22Rv1 (cell line): ENCODE measurements at regions not wholly inside any gene's neighbourhood (a gene's known extent, or its start where the extent isn't known, plus 50 kb on each side); places are given as distances from the start of the nearest gene placed in this dataset.

ENCODE experiments used
- ZFX ChIP-seq: fragments of 450-650 bp; IDR thresholded peaks from 2 replicates; pipeline ENCODE4 v1.6.1; 2017; ENCODE audit warnings: antibody characterized with exemption, borderline replicate concordance
- TF ChIP-seq, protein P1 (sequence below): fragments of 450-650 bp; IDR thresholded peaks from 2 replicates; pipeline ENCODE4 v1.5.1; 2017; ENCODE audit warnings: mild to moderate bottlenecking

DNA sequence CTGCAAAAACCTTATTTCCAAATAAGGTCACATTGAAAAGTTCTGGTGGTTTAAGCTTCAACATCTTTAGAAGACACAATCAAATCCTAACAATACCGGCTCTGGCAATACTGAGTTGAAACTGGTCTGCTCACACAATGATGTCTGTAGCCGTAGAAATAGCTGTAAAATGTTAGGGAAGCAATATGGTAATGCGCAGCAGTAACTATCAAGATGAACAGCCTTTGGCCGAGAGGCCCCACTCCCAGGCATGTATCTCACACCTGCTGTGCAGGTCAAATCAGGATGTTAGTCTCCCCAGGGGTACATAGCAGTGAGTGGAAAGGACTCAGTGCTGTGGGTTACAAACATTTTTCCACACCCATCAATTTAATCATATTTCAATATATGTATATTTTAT, 207.1 kb downstream of the KATNAL1 start:
- TF ChIP-seq, protein P1, sequence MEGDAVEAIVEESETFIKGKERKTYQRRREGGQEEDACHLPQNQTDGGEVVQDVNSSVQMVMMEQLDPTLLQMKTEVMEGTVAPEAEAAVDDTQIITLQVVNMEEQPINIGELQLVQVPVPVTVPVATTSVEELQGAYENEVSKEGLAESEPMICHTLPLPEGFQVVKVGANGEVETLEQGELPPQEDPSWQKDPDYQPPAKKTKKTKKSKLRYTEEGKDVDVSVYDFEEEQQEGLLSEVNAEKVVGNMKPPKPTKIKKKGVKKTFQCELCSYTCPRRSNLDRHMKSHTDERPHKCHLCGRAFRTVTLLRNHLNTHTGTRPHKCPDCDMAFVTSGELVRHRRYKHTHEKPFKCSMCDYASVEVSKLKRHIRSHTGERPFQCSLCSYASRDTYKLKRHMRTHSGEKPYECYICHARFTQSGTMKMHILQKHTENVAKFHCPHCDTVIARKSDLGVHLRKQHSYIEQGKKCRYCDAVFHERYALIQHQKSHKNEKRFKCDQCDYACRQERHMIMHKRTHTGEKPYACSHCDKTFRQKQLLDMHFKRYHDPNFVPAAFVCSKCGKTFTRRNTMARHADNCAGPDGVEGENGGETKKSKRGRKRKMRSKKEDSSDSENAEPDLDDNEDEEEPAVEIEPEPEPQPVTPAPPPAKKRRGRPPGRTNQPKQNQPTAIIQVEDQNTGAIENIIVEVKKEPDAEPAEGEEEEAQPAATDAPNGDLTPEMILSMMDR = no peak
- no peak for TF ChIP-seq ZFX
